Neural crest cell (in vitro differentiated cells): ENCODE measurements at regions not wholly inside any gene's neighbourhood (a gene's known extent, or its start where the extent isn't known, plus 50 kb on each side); places are given as distances from the start of the nearest gene placed in this dataset.

ENCODE experiments used
- DNase-seq: peaks from one replicate; pipeline ENCODE4 v3.0.0; 2021; ENCODE audit warnings: low read depth, mixed read lengths, low spot score
- H3K27ac Mint-ChIP-seq: one replicate; pipeline ENCODE4 v1.8.0; 2021; ENCODE audit warnings: mild to moderate bottlenecking, mixed read lengths; ENCODE audit not compliant: unreplicated experiment
- H3K27me3 Mint-ChIP-seq: 2 replicates; pipeline ENCODE4 v1.8.0; 2021; ENCODE audit warnings: low read depth, mild to moderate bottlenecking, mixed read lengths
- H3K36me3 Mint-ChIP-seq: 2 replicates; pipeline ENCODE4 v1.8.0; 2021; ENCODE audit warnings: low read depth, mild to moderate bottlenecking, mixed read lengths
- H3K4me1 Mint-ChIP-seq: 2 replicates; pipeline ENCODE4 v1.8.0; 2021; ENCODE audit warnings: mixed read lengths
- H3K4me3 Mint-ChIP-seq: one replicate; pipeline ENCODE4 v1.8.0; 2021; ENCODE audit warnings: mild to moderate bottlenecking, mixed read lengths
- H3K9me3 Mint-ChIP-seq: 2 replicates; pipeline ENCODE4 v1.8.0; 2021; ENCODE audit warnings: mixed read lengths
- CTCF ChIP-seq: fragments of 200-600 bp; sonication (generic); conservative IDR thresholded peaks from 2 replicates; pipeline ENCODE4 v1.5.0; 2021; ENCODE audit warnings: antibody characterized with exemption, mild to moderate bottlenecking

GRCh38 chr15:34651997-34652725 lies 68.7 kb upstream of the GOLGA8B start:
- H3K27me3 Mint-ChIP-seq, result peaks cover 13% of the 10 kb centered on the region

GRCh38 chr15:34650177-34650576 lies 66.7 kb upstream of the GOLGA8B start:
- Mint-ChIP-seq H3K4me1 (no peaks in the 10 kb centered on the region), H3K4me3 (no peak overlapping the region), H3K27me3 (peaks cover 17% of the 10 kb centered on the region), H3K36me3 (no peaks in the 10 kb centered on the region), H3K27ac (no peak overlapping the region), H3K9me3 (no peaks in the 10 kb centered on the region)
- DNase-seq, result no peak
- no peak for TF ChIP-seq CTCF

More at GRCh38 chr15:34651997-34652725, 68.7 kb upstream of the GOLGA8B start:
- H3K4me3 Mint-ChIP-seq, result no peak overlapping the region
- no peaks in the 10 kb centered on the region for H3K4me1 Mint-ChIP-seq
- H3K36me3 Mint-ChIP-seq, result no peaks in the 10 kb centered on the region
- no peaks in the 10 kb centered on the region for H3K9me3 Mint-ChIP-seq
- DNase-seq, result no peak
- H3K27ac Mint-ChIP-seq, result no peak overlapping the region
- TF ChIP-seq CTCF, result no peak

- no peak for TF ChIP-seq CTCF
- Mint-ChIP-seq H3K27ac (no peak overlapping the region), H3K36me3 (no peaks in the 10 kb centered on the region), H3K4me1 (no peaks in the 10 kb centered on the region), H3K9me3 (peaks cover 5% of the 10 kb centered on the region), H3K27me3 (peaks cover 15% of the 10 kb centered on the region), H3K4me3 (no peak overlapping the region)
- DNase-seq, result no peak
Observed at GRCh38 chr15:34648294-34648631, 64.8 kb upstream of the GOLGA8B start.

- Mint-ChIP-seq H3K36me3 (no peaks in the 10 kb centered on the region), H3K9me3 (peaks cover 5% of the 10 kb centered on the region), H3K4me1 (no peaks in the 10 kb centered on the region), H3K27me3 (peaks cover 15% of the 10 kb centered on the region), H3K4me3 (no peak overlapping the region), H3K27ac (no peak overlapping the region)
- no peak for TF ChIP-seq CTCF
- DNase-seq, result no peak
Observed at GRCh38 chr15:34647569-34648293, 64.3 kb upstream of the GOLGA8B start.

- Mint-ChIP-seq H3K36me3 (no peaks in the 10 kb centered on the region), H3K27ac (no peak overlapping the region), H3K4me1 (no peaks in the 10 kb centered on the region), H3K9me3 (peaks cover 5% of the 10 kb centered on the region), H3K27me3 (peaks cover 15% of the 10 kb centered on the region), H3K4me3 (no peak overlapping the region)
- DNase-seq, result no peak
- TF ChIP-seq CTCF, result no peak
Observed at GRCh38 chr15:34646918-34647317, 63.5 kb upstream of the GOLGA8B start.
